Fibroblast of lung (primary cell): ENCODE measurements at regions not wholly inside any gene's neighbourhood (a gene's known extent, or its start where the extent isn't known, plus 50 kb on each side); places are given as distances from the start of the nearest gene placed in this dataset.

Source experiments
- DNase-seq, 2 donors: peaks; one replicate each; pipeline versions ENCODE4 v3.0.0 to v3.0.0-alpha.2; 2010; ENCODE audit warnings: low read depth in 2 of 2
- H2AFZ ChIP-seq: 2 replicates; pipeline ENCODE4 v1.5.1; 2012; ENCODE audit warnings: low read length, control low read depth, inconsistent platforms
- H3K27ac ChIP-seq: 2 replicates; pipeline ENCODE4 v1.5.1; 2011; ENCODE audit warnings: low read length, control low read depth; ENCODE audit not compliant: insufficient read depth
- H3K27me3 ChIP-seq: 2 replicates; pipeline ENCODE4 v1.5.1; 2011; ENCODE audit warnings: mild to moderate bottlenecking, low read length; ENCODE audit not compliant: control insufficient read depth, insufficient read depth
- H3K36me3 ChIP-seq: 2 replicates; pipeline ENCODE4 v1.5.1; 2011; ENCODE audit warnings: low read length; ENCODE audit not compliant: control insufficient read depth, insufficient read depth
- H3K4me1 ChIP-seq: 2 replicates; pipeline ENCODE4 v1.5.1; 2011; ENCODE audit warnings: low read length; ENCODE audit not compliant: control insufficient read depth, insufficient read depth; ENCODE audit errors: extremely low read depth
- H3K4me2 ChIP-seq: 2 replicates; pipeline ENCODE4 v1.5.1; 2011; ENCODE audit warnings: low read length, control low read depth; ENCODE audit not compliant: insufficient read depth; ENCODE audit errors: extremely low read depth
- H3K4me3 ChIP-seq, 4 experiments: fragments of 200-600 bp in 1 of 4; sonication (generic) in 1 of 4; replicated peaks in 1 of 4; 2 replicates each; pipeline ENCODE4 v1.5.1; 2011 to 2016; ENCODE audit warnings: low read length in 4 of 4, low read depth in 3 of 4, mild to moderate bottlenecking in 3 of 4, control low read depth in 2 of 4, inconsistent platforms in 1 of 4, mixed read lengths in 1 of 4; ENCODE audit not compliant: insufficient read depth in 1 of 4; ENCODE audit errors: control extremely low read depth in 1 of 4
- H3K79me2 ChIP-seq: 2 replicates; pipeline ENCODE4 v1.5.1; 2012; ENCODE audit warnings: mild to moderate bottlenecking, low read length, inconsistent platforms; ENCODE audit not compliant: control insufficient read depth, insufficient read depth
- H3K9ac ChIP-seq: 2 replicates; pipeline ENCODE4 v1.5.1; 2011; ENCODE audit warnings: mild to moderate bottlenecking, low read length, control low read depth; ENCODE audit not compliant: insufficient read depth
- H3K9me3 ChIP-seq: 2 replicates; pipeline ENCODE4 v1.5.1; 2012; ENCODE audit warnings: low read depth, low read length; ENCODE audit not compliant: control insufficient read depth, insufficient read depth
- H4K20me1 ChIP-seq: 2 replicates; pipeline ENCODE4 v1.5.1; 2011; ENCODE audit warnings: low read length; ENCODE audit not compliant: control insufficient read depth, insufficient read depth; ENCODE audit errors: extremely low read depth
- CTCF ChIP-seq, 2 donors: IDR thresholded peaks in 1 of 2; conservative IDR thresholded peaks in 1 of 2; 1 replicate in 1 of 2; 2 replicates in 1 of 2; pipeline ENCODE4 v1.5.1; 2011 to 2012; ENCODE audit warnings: low read length in 2 of 2, control low read depth in 1 of 2, inconsistent platforms in 1 of 2, low read depth in 1 of 2, mild to moderate bottlenecking in 1 of 2
- EZH2 ChIP-seq: IDR thresholded peaks from 2 replicates; pipeline ENCODE4 v1.5.1; 2012; ENCODE audit warnings: low read length, control low read depth, mild to moderate bottlenecking; ENCODE audit errors: missing control alignments

- no peaks in the 10 kb centered on the region for H3K4me1 ChIP-seq
- H3K27ac ChIP-seq: no peak overlapping the region
- H3K27me3 ChIP-seq: no peaks in the 10 kb centered on the region
- no peaks in the 10 kb centered on the region for H3K36me3 ChIP-seq
- no peak for DNase-seq
- H3K9ac ChIP-seq: no peak overlapping the region
- H2AFZ ChIP-seq: no peak overlapping the region
- no peak overlapping the region for H3K4me2 ChIP-seq
- H3K4me3 ChIP-seq: no peak overlapping the region
- TF ChIP-seq CTCF (conservative IDR thresholded peaks at IDR 0.05 in 1 of 2, IDR thresholded peaks at IDR 0.05 in 1 of 2; ENCODE audit: low read depth in 1 of 2, low read length in 2 of 2) (no peak), EZH2 (no peak)
- H3K79me2 ChIP-seq: no peaks in the 10 kb centered on the region
- H4K20me1 ChIP-seq: no peaks in the 10 kb centered on the region
- H3K9me3 ChIP-seq: no peaks in the 10 kb centered on the region
Observed at GRCh38 chr4:89369581-89369980, 62.0 kb upstream of the GPRIN3 start.

GRCh38 chr4:89368861-89369260, 61.3 kb upstream of the GPRIN3 start:
- no peak overlapping the region for H3K9ac ChIP-seq
- no peak overlapping the region for H3K4me2 ChIP-seq
- no peak overlapping the region for H3K4me3 ChIP-seq
- TF ChIP-seq EZH2 (no peak), CTCF (conservative IDR thresholded peaks at IDR 0.05 in 1 of 2, IDR thresholded peaks at IDR 0.05 in 1 of 2; ENCODE audit: low read depth in 1 of 2, low read length in 2 of 2) (no peak)
- no peaks in the 10 kb centered on the region for H3K79me2 ChIP-seq
- no peaks in the 10 kb centered on the region for H3K9me3 ChIP-seq
- no peaks in the 10 kb centered on the region for H3K36me3 ChIP-seq
- H3K4me1 ChIP-seq: no peaks in the 10 kb centered on the region
- H3K27ac ChIP-seq: no peak overlapping the region
- no peak overlapping the region for H2AFZ ChIP-seq
- no peaks in the 10 kb centered on the region for H3K27me3 ChIP-seq
- H4K20me1 ChIP-seq: no peaks in the 10 kb centered on the region
- no peak for DNase-seq

DNA sequence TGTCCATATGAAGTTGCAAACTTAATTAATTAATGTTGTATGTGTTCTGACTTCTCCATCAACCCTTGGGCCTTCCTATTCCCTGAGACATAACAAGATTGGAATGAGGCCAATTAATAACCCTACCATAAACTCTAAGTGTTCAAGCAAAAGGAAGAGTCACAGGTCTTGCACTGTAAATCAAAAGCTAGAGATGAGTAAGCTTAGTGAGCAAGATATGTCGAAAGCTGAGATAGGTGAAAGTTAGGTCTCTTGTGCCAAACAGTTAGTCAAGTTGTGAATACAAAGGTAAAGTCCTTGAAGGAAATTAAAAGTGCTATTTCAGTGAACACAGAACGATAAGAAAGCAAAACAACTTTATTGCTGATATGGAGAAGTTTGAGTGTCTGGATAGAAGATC, 58.2 kb upstream of the GPRIN3 start:
- no peaks in the 10 kb centered on the region for H3K36me3 ChIP-seq
- H3K9me3 ChIP-seq: no peaks in the 10 kb centered on the region
- no peak for TF ChIP-seq EZH2
- TF ChIP-seq CTCF (conservative IDR thresholded peaks at IDR 0.05 in 1 of 2, IDR thresholded peaks at IDR 0.05 in 1 of 2; ENCODE audit: low read depth in 1 of 2, low read length in 2 of 2): no peak
- H3K4me2 ChIP-seq: no peak overlapping the region
- H3K4me1 ChIP-seq: no peaks in the 10 kb centered on the region
- no peak overlapping the region for H3K9ac ChIP-seq
- H3K79me2 ChIP-seq: no peaks in the 10 kb centered on the region
- no peak for DNase-seq
- no peaks in the 10 kb centered on the region for H3K27me3 ChIP-seq
- H3K27ac ChIP-seq: no peak overlapping the region
- no peaks in the 10 kb centered on the region for H4K20me1 ChIP-seq
- H3K4me3 ChIP-seq: no peak overlapping the region
- no peak overlapping the region for H2AFZ ChIP-seq
